Sigmoid colon (tissue), 4 donors: ENCODE measurements at regions not wholly inside any gene's neighbourhood (a gene's known extent, or its start where the extent isn't known, plus 50 kb on each side); places are given as distances from the start of the nearest gene placed in this dataset.

Source experiments
- EP300 ChIP-seq, 4 donors: sonication (generic); formaldehyde crosslinking; IDR thresholded peaks; one replicate each; pipeline ENCODE4 v1.6.1; 2017; ENCODE audit warnings: antibody characterized with exemption in 4 of 4
- POLR2A ChIP-seq, 2 donors: fragments of 450-650 bp; IDR thresholded peaks; one replicate each; pipeline ENCODE4 v1.6.1; 2016; ENCODE audit warnings: antibody characterized with exemption in 2 of 2, mild to moderate bottlenecking in 2 of 2, moderate library complexity in 2 of 2
- TF ChIP-seq, protein P1 (sequence below), 4 experiments: fragments of 450-650 bp in 3 of 4; fragments of 200-600 bp in 1 of 4; IDR thresholded peaks; one replicate each; pipeline ENCODE4 v1.5.1; 2016 to 2019; ENCODE audit warnings: antibody characterized with exemption in 4 of 4, mild to moderate bottlenecking in 3 of 4, moderate library complexity in 2 of 4

DNA sequence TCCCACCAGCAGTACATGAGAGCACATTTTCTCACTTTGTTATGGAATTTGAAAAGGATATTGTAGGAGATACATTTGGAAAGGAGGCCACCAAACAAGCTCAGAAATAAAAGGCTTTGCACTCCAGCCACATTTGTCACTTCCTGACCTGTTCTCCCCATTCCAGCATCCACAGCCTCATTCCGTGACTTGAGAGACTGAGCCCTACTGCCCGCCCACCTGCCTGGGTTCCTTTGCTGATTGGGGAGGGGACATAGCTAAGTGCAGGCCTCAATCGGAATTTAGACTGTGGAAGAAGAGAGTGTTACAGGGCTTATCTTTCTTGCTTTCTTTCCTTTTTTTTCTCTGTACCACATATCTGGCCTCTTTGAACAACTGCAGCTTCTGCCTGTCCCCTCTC lies 735.4 kb upstream of the TMEM132C start:
- no peak for TF ChIP-seq POLR2A (IDR thresholded peaks at IDR 0.05)
- TF ChIP-seq, protein P1, sequence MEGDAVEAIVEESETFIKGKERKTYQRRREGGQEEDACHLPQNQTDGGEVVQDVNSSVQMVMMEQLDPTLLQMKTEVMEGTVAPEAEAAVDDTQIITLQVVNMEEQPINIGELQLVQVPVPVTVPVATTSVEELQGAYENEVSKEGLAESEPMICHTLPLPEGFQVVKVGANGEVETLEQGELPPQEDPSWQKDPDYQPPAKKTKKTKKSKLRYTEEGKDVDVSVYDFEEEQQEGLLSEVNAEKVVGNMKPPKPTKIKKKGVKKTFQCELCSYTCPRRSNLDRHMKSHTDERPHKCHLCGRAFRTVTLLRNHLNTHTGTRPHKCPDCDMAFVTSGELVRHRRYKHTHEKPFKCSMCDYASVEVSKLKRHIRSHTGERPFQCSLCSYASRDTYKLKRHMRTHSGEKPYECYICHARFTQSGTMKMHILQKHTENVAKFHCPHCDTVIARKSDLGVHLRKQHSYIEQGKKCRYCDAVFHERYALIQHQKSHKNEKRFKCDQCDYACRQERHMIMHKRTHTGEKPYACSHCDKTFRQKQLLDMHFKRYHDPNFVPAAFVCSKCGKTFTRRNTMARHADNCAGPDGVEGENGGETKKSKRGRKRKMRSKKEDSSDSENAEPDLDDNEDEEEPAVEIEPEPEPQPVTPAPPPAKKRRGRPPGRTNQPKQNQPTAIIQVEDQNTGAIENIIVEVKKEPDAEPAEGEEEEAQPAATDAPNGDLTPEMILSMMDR (IDR thresholded peaks at IDR 0.05): no peak
- TF ChIP-seq EP300 (IDR thresholded peaks at IDR 0.05): no peak
